ENCODE measurements at regions not wholly inside any gene's neighbourhood (a gene's known extent, or its start where the extent isn't known, plus 50 kb on each side); places are given as distances from the start of the nearest gene placed in this dataset.

DNA sequence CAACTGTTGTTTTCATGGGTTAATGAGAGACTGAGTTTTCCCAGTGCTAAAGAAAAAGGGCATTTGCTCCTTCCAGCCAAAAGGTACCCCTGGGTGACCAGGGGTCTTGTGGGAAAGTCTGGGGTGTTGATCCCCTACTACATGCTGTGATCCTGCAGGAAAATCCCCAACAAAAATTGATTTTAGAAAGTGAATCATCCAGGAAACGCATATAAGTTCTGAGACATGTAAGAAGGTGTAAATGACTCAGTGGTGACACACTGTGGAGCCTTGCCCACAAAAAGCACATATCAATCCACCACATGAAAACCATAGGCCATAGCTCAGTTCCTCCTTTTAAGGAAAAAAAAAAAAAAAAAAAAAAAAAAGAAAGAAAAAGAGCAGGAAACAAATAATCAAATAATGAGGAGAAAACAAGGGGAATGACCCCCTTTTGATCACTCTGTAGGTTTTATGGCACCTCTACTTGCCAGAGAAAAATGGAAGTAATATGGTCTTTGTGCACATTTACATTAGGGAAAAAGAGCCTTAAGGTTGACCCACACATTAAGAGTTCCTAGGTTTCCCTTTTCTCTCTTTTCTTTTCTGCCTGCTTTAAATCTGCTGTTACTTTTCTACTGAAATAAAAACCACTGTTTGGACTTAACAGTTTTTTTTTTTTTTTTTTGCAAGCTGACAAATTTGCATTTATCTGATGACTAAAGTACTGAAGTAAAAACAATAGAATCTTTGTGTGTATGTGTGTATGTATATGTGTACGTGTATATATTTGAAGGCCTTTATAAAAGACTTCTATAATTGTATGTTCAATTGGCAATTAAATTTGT is 386.0 kb downstream of the KIF20B start:
- ATAC-seq (no peak), DNase-seq (ENCODE audit: low spot score) (no peak)
- peaks cover 25% of the 10 kb centered on the region for H3K36me3 Mint-ChIP-seq
- H3K27ac Mint-ChIP-seq, result peak overlapping the region; percentile 30
- H3K4me1 Mint-ChIP-seq, result peaks cover 68% of the 10 kb centered on the region
- H3K9me3 Mint-ChIP-seq, result peaks cover 7% of the 10 kb centered on the region
- CTCF ChIA-PET, result interaction anchor here (0.6 to 1.2 kb wide), 3 partner anchors 233 to 1522 kb away, joined by 3 to 4 read pairs (median 3); no protein-coding TSS in a partner anchor
- no peak overlapping the region for H3K4me3 Mint-ChIP-seq
- POLR2A ChIA-PET, result interaction anchor here (0.6 to 0.7 kb wide), 2 partner anchors 34 to 675 kb away, joined by 3 read pairs; no protein-coding TSS in a partner anchor
- H3K27me3 Mint-ChIP-seq (ENCODE audit: low read depth), result no peaks in the 10 kb centered on the region
- TF ChIP-seq KAT7 (CRISPR knock-in tag; IDR thresholded peaks at IDR 0.05; ENCODE audit: borderline replicate concordance) (no peak), CREM (CRISPR knock-in tag; IDR thresholded peaks at IDR 0.05) (no peak), RORB (CRISPR knock-in tag; IDR thresholded peaks at IDR 0.05) (no peak), HMGA2 (CRISPR knock-in tag; IDR thresholded peaks at IDR 0.05) (no peak), ZNF232 (CRISPR knock-in tag; IDR thresholded peaks at IDR 0.05) (no peak), ATF1 (CRISPR knock-in tag; IDR thresholded peaks at IDR 0.05) (no peak), SMAD4 (CRISPR knock-in tag; IDR thresholded peaks at IDR 0.05) (no peak), ZNF138 (CRISPR knock-in tag; conservative IDR thresholded peaks at IDR 0.05) (no peak), FOXJ3 (CRISPR knock-in tag; IDR thresholded peaks at IDR 0.05; ENCODE audit: borderline replicate concordance) (no peak), TCF7 (CRISPR knock-in tag; IDR thresholded peaks at IDR 0.05; ENCODE audit: low read depth) (no peak), NFE2L1 (CRISPR knock-in tag; IDR thresholded peaks at IDR 0.05) (no peak)
- TF ChIP-seq, protein P1, sequence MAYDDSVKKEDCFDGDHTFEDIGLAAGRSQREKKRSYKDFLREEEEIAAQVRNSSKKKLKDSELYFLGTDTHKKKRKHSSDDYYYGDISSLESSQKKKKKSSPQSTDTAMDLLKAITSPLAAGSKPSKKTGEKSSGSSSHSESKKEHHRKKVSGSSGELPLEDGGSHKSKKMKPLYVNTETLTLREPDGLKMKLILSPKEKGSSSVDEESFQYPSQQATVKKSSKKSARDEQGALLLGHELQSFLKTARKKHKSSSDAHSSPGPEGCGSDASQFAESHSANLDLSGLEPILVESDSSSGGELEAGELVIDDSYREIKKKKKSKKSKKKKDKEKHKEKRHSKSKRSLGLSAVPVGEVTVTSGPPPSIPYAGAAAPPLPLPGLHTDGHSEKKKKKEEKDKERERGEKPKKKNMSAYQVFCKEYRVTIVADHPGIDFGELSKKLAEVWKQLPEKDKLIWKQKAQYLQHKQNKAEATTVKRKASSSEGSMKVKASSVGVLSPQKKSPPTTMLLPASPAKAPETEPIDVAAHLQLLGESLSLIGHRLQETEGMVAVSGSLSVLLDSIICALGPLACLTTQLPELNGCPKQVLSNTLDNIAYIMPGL (CRISPR knock-in tag; IDR thresholded peaks at IDR 0.05), result no peak
- TF ChIP-seq, protein P2, sequence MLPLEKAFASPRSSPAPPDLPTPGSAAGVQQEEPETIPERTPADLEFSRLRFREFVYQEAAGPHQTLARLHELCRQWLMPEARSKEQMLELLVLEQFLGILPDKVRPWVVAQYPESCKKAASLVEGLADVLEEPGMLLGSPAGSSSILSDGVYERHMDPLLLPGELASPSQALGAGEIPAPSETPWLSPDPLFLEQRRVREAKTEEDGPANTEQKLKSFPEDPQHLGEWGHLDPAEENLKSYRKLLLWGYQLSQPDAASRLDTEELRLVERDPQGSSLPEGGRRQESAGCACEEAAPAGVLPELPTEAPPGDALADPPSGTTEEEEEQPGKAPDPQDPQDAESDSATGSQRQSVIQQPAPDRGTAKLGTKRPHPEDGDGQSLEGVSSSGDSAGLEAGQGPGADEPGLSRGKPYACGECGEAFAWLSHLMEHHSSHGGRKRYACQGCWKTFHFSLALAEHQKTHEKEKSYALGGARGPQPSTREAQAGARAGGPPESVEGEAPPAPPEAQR (CRISPR knock-in tag; IDR thresholded peaks at IDR 0.05), result no peak
- TF ChIP-seq, protein P3, sequence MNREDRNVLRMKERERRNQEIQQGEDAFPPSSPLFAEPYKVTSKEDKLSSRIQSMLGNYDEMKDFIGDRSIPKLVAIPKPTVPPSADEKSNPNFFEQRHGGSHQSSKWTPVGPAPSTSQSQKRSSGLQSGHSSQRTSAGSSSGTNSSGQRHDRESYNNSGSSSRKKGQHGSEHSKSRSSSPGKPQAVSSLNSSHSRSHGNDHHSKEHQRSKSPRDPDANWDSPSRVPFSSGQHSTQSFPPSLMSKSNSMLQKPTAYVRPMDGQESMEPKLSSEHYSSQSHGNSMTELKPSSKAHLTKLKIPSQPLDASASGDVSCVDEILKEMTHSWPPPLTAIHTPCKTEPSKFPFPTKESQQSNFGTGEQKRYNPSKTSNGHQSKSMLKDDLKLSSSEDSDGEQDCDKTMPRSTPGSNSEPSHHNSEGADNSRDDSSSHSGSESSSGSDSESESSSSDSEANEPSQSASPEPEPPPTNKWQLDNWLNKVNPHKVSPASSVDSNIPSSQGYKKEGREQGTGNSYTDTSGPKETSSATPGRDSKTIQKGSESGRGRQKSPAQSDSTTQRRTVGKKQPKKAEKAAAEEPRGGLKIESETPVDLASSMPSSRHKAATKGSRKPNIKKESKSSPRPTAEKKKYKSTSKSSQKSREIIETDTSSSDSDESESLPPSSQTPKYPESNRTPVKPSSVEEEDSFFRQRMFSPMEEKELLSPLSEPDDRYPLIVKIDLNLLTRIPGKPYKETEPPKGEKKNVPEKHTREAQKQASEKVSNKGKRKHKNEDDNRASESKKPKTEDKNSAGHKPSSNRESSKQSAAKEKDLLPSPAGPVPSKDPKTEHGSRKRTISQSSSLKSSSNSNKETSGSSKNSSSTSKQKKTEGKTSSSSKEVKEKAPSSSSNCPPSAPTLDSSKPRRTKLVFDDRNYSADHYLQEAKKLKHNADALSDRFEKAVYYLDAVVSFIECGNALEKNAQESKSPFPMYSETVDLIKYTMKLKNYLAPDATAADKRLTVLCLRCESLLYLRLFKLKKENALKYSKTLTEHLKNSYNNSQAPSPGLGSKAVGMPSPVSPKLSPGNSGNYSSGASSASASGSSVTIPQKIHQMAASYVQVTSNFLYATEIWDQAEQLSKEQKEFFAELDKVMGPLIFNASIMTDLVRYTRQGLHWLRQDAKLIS (CRISPR knock-in tag; IDR thresholded peaks at IDR 0.05; ENCODE audit: borderline replicate concordance), result no peak
- TF ChIP-seq, protein P4, sequence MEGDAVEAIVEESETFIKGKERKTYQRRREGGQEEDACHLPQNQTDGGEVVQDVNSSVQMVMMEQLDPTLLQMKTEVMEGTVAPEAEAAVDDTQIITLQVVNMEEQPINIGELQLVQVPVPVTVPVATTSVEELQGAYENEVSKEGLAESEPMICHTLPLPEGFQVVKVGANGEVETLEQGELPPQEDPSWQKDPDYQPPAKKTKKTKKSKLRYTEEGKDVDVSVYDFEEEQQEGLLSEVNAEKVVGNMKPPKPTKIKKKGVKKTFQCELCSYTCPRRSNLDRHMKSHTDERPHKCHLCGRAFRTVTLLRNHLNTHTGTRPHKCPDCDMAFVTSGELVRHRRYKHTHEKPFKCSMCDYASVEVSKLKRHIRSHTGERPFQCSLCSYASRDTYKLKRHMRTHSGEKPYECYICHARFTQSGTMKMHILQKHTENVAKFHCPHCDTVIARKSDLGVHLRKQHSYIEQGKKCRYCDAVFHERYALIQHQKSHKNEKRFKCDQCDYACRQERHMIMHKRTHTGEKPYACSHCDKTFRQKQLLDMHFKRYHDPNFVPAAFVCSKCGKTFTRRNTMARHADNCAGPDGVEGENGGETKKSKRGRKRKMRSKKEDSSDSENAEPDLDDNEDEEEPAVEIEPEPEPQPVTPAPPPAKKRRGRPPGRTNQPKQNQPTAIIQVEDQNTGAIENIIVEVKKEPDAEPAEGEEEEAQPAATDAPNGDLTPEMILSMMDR (IDR thresholded peaks at IDR 0.05), result no peak
- TF ChIP-seq, protein P5, sequence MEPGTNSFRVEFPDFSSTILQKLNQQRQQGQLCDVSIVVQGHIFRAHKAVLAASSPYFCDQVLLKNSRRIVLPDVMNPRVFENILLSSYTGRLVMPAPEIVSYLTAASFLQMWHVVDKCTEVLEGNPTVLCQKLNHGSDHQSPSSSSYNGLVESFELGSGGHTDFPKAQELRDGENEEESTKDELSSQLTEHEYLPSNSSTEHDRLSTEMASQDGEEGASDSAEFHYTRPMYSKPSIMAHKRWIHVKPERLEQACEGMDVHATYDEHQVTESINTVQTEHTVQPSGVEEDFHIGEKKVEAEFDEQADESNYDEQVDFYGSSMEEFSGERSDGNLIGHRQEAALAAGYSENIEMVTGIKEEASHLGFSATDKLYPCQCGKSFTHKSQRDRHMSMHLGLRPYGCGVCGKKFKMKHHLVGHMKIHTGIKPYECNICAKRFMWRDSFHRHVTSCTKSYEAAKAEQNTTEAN (CRISPR knock-in tag; IDR thresholded peaks at IDR 0.05), result no peak
- TF ChIP-seq, protein P6, sequence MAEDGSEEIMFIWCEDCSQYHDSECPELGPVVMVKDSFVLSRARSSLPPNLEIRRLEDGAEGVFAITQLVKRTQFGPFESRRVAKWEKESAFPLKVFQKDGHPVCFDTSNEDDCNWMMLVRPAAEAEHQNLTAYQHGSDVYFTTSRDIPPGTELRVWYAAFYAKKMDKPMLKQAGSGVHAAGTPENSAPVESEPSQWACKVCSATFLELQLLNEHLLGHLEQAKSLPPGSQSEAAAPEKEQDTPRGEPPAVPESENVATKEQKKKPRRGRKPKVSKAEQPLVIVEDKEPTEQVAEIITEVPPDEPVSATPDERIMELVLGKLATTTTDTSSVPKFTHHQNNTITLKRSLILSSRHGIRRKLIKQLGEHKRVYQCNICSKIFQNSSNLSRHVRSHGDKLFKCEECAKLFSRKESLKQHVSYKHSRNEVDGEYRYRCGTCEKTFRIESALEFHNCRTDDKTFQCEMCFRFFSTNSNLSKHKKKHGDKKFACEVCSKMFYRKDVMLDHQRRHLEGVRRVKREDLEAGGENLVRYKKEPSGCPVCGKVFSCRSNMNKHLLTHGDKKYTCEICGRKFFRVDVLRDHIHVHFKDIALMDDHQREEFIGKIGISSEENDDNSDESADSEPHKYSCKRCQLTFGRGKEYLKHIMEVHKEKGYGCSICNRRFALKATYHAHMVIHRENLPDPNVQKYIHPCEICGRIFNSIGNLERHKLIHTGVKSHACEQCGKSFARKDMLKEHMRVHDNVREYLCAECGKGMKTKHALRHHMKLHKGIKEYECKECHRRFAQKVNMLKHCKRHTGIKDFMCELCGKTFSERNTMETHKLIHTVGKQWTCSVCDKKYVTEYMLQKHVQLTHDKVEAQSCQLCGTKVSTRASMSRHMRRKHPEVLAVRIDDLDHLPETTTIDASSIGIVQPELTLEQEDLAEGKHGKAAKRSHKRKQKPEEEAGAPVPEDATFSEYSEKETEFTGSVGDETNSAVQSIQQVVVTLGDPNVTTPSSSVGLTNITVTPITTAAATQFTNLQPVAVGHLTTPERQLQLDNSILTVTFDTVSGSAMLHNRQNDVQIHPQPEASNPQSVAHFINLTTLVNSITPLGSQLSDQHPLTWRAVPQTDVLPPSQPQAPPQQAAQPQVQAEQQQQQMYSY (CRISPR knock-in tag; IDR thresholded peaks at IDR 0.05), result no peak
- TF ChIP-seq, protein P7, sequence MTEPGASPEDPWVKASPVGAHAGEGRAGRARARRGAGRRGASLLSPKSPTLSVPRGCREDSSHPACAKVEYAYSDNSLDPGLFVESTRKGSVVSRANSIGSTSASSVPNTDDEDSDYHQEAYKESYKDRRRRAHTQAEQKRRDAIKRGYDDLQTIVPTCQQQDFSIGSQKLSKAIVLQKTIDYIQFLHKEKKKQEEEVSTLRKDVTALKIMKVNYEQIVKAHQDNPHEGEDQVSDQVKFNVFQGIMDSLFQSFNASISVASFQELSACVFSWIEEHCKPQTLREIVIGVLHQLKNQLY (CRISPR knock-in tag; IDR thresholded peaks at IDR 0.05), result no peak

Measured in WTC11 (cell line).